HG03039 (cell line): ENCODE measurements at regions not wholly inside any gene's neighbourhood (a gene's known extent, or its start where the extent isn't known, plus 50 kb on each side); places are given as distances from the start of the nearest gene placed in this dataset.
"Not testable (repeated sequence)": the region's sequence is repeated elsewhere in the genome, so short reads cannot be mapped to it uniquely, and the experiment has no call there.

Experiments
- ATAC-seq: cut with Tn5 transposase; IDR thresholded peaks from one replicate; pipeline ENCODE4 v1.9.1; 2021; ENCODE audit warnings: mild to moderate bottlenecking, moderate library complexity; ENCODE audit not compliant: unreplicated experiment

- not testable (repeated sequence) for ATAC-seq
Measured at GRCh38 chr4:97437998-97438705, 705.1 kb downstream of the STPG2 start.

- ATAC-seq: no peak
Measured at GRCh38 chr4:97453186-97453585, 690.1 kb downstream of the STPG2 start.

DNA sequence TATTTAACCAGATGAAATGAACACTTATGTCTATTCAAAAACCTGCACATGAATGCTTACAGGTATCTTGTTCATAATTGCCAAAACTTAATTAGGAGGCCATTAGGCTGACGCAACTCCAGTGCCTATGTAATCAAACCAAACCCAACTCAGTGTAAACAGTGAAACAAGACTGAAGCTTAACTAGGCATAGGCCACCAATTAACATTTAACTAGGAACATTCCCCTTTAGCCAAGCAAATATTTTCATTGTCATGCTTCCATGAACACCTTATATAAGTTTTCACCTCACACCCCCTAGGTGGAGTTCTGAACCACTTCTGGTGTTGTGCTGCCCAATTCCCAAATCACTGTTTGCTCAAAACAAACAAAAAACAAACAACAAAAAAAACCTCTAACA is 686.0 kb downstream of the STPG2 start:
- ATAC-seq: no peak

DNA sequence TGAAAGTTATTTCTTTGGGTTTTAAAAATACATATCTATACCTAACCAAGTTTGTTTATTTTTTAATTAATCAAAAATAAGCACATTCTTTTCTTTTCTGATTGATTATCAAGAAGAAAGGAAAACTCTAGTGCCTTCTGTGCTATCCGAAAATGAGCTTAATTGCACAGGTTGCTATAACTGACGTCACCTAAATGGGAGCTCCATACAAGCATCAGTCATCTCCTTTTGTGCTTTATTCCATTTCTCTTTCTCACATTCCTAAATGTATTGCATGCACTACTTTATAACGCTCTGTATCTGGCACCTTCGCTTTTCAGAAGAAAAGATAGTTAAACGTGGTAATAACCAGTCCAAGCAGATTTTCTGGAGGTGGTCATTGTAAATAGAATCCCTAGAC is 675.0 kb downstream of the STPG2 start:
- ATAC-seq: no peak

DNA sequence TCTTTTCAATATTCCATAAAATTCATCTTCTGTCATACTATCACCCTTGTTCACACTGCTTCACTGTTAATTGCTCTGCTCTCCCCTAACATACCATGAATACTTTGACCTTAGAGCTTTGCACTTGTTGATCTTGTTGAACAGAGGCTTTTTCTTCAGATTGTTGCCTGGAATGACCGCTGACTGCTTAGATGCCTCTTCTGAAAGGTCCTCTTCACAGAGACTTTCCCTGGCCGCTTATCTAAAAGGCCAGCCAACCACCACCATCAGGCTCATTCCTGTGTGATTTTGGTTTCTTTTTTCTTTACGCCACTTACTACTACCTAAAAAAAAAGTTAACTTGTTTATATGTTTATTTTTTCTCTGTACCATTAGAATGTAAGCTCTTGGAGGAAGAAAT is 667.7 kb downstream of the STPG2 start:
- no peak for ATAC-seq

DNA sequence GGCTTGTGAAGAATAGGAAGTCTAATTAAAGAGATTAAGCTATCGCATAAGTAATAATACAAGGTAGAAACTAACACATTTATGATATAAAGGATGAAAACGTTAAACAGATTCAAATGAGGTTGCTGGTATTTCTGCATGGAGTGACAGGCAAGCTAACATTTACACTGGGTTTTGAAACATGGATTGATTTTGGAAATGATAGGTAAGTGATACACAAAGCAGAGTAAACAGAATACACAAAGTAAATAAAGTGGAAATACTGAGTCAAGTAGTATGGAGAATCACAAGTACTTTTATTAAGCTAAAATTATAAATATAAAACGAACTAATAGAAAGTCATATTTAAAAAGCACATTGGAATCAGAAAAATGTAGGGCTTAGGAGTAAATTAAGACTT is 665.3 kb downstream of the STPG2 start:
- ATAC-seq: no peak

DNA sequence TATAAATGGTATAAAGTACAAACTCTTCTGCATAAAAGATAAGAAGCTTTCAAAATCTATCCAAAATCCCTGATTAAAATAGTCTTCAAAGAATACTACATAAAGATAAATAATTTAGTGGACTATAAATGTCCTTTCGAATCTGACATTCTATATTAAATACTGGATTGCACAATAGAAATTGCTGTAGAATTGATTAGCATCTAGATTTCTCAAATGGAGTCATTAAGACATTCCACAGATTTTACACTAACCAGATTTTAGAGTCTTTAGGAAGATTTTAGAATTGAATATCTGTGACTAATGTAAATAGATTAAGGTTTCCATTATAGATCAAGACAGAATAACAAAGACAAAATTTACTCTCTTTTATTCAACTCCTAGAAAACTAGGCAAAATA is 663.9 kb downstream of the STPG2 start:
- ATAC-seq: no peak

DNA sequence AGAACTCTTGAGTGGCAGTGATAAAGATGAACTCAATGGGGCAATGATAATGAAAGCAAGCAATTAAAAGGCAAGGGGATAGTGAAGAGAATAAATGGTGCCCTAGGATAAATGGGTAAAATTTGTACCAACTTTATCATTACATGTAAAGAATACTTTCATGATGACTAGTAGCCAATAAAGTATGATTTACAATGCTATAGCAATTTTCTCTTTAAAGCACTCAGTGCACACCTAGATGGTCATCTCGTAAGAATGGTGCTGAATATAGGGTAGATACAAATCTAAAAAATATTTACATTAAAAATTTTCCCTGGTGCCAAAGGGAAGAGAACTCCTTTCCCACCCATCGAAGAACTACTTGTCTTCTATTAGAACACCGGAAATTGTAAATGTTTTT is 651.4 kb downstream of the STPG2 start:
- no peak for ATAC-seq

DNA sequence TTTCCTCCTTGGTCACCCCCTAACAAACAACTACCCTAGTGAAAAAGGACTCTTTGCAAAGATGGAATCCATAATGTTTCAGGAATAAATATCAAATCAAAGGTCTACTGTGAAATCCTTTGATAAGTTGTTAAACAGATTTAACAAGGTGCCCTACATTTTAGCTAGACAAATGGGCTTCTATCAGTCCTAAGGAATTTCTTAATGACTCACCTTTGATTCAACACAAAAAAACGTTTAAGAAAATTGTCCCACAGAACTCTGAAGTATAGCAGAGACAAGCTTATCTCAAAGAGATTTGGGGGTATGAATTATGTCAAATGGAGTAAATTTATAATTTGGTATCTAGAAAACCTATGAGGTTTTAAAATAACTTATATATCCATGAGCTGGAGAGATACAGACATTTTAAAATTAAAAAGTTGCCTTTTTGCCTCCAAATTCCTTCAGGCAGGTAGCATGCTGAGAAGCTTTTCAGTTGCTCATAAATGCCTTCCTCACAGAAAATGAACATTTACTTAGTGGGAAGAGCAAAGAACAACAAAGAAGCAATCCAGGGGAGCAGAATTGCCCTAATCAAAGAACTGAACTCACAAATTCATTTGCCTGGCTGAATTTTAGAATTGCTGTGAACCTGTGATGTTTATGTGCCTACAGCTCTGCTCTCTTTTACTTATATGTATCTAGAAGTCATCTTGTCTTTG is 649.3 kb downstream of the STPG2 start:
- ATAC-seq: no peak

GRCh38 chr4:97496298-97496873 is 646.9 kb downstream of the STPG2 start:
- no peak for ATAC-seq

DNA sequence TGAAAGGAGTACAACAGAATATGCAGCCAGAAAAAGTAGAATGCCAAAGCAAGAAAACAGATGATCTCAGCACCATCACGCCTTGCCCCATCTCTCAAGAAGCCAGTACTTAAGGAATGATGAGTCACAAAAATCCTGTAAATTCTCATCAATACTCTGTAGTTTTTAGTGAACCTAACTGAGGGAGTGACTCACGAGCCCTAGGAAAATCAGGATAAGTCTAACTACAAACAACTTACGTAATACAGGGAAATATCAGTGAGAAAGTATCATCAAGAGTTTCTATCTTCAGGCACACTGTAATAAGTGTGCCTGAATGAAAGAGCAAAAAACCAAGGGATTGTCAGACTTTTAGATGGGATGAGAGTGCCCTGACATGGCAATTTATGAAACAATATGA is 644.4 kb downstream of the STPG2 start:
- no peak for ATAC-seq

DNA sequence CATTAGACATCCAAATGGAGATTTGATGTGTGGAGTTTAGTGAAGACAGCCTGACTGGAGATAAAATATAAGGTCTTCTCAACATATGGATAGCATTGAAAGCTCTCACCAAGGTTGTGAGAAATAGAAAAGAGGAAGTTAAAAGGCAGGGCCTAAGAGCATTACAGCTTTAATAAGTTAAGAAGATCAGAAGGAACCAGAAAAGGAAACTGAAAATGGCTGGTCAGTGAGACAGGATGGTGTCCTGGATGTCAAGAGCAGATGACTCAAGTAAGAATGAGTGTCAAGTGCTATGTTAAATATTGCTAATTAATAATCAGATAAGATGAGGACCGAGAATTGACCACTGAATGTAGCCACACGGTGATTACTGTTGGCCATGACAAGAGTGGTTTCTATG is 642.9 kb downstream of the STPG2 start:
- ATAC-seq: peak; percentile 77

GRCh38 chr4:97504713-97505112 is 638.6 kb downstream of the STPG2 start:
- no peak for ATAC-seq

DNA sequence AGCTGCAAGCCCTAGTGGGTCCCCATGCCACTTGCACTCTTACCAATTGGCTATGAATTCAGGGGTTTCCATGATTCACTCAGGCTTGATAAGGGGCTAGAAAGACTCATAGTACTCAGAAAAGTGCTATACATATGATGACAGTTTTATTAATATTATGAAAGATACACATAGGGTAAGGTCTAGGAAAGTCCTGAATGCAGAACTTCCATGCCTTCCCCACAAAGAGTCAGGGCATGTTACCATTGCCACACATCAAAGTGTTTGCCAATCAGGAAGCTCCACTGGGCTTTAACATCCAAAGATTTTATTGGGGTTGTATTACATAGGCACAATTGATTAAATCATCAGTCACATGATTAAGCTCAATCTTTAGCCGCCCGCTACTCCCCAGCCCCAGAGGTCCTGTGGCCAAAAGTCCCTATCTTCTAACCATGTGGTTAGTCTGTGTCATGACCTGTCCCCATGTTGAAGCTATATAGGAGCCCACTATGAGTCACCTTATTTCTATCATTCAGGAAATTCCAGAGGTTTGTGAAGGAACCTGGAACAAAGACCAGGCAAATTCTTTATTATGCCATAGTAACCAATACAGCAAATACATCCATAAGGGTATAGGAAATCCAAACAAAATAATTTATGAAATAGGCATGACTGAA is 635.6 kb downstream of the STPG2 start:
- ATAC-seq: no peak
